Mesothelial cell of epicardium (in vitro differentiated cells): ENCODE measurements at regions not wholly inside any gene's neighbourhood (a gene's known extent, or its start where the extent isn't known, plus 50 kb on each side); places are given as distances from the start of the nearest gene placed in this dataset.

Source experiments
- DNase-seq, 2 experiments: peaks; one replicate each; pipeline ENCODE4 v3.0.0; 2021; ENCODE audit warnings: low spot score in 2 of 2; ENCODE audit not compliant: unreplicated experiment in 2 of 2
- H3K27ac Mint-ChIP-seq: 2 replicates; pipeline ENCODE4 v1.8.0; 2021; ENCODE audit warnings: mixed read lengths
- H3K27me3 Mint-ChIP-seq: 2 replicates; pipeline ENCODE4 v1.8.0; 2021; ENCODE audit warnings: low read depth, mixed read lengths
- H3K36me3 Mint-ChIP-seq: 2 replicates; pipeline ENCODE4 v1.8.0; 2021; ENCODE audit warnings: mixed read lengths
- H3K4me1 Mint-ChIP-seq: 2 replicates; pipeline ENCODE4 v1.8.0; 2021; ENCODE audit warnings: mixed read lengths
- H3K4me3 Mint-ChIP-seq: 2 replicates; pipeline ENCODE4 v1.8.0; 2021; ENCODE audit warnings: mild to moderate bottlenecking, moderate library complexity, mixed read lengths
- H3K9me3 Mint-ChIP-seq: 2 replicates; pipeline ENCODE4 v1.8.0; 2021; ENCODE audit warnings: mixed read lengths
- CTCF ChIP-seq: fragments of 200-600 bp; sonication (generic); IDR thresholded peaks from one replicate; pipeline ENCODE4 v1.5.0; 2021; ENCODE audit warnings: antibody characterized with exemption; ENCODE audit not compliant: unreplicated experiment

- H3K27ac Mint-ChIP-seq: no peak overlapping the region
- H3K9me3 Mint-ChIP-seq: no peaks in the 10 kb centered on the region
- peaks cover 10% of the 10 kb centered on the region for H3K4me1 Mint-ChIP-seq
- no peak for TF ChIP-seq CTCF
- H3K27me3 Mint-ChIP-seq: no peaks in the 10 kb centered on the region
- no peaks in the 10 kb centered on the region for H3K36me3 Mint-ChIP-seq
- H3K4me3 Mint-ChIP-seq: no peak overlapping the region
- no peak for DNase-seq
Measured at GRCh38 chr3:188003188-188004171, 150.5 kb upstream of the LPP start.

GRCh38 chr3:188006726-188007393 is 147.1 kb upstream of the LPP start:
- peaks cover 6% of the 10 kb centered on the region for H3K9me3 Mint-ChIP-seq
- DNase-seq: no peak
- no peaks in the 10 kb centered on the region for H3K27me3 Mint-ChIP-seq
- TF ChIP-seq CTCF: no peak
- no peak overlapping the region for H3K27ac Mint-ChIP-seq
- H3K36me3 Mint-ChIP-seq: peaks cover 3% of the 10 kb centered on the region
- peaks cover 4% of the 10 kb centered on the region for H3K4me1 Mint-ChIP-seq
- no peak overlapping the region for H3K4me3 Mint-ChIP-seq

- Mint-ChIP-seq H3K9me3 (peaks cover 11% of the 10 kb centered on the region), H3K4me1 (peaks cover 4% of the 10 kb centered on the region), H3K27ac (no peak overlapping the region), H3K36me3 (peaks cover 3% of the 10 kb centered on the region), H3K4me3 (no peak overlapping the region), H3K27me3 (no peaks in the 10 kb centered on the region)
- TF ChIP-seq CTCF: no peak
- DNase-seq: no peak
Measured at GRCh38 chr3:188007897-188008296, 146.1 kb upstream of the LPP start.

- TF ChIP-seq CTCF: no peak
- no peak overlapping the region for H3K4me3 Mint-ChIP-seq
- DNase-seq: no peak
- H3K27me3 Mint-ChIP-seq: no peaks in the 10 kb centered on the region
- H3K27ac Mint-ChIP-seq: no peak overlapping the region
- H3K4me1 Mint-ChIP-seq: no peaks in the 10 kb centered on the region
- H3K9me3 Mint-ChIP-seq: peaks cover 11% of the 10 kb centered on the region
- peaks cover 3% of the 10 kb centered on the region for H3K36me3 Mint-ChIP-seq
Measured at GRCh38 chr3:188008582-188009213, 145.3 kb upstream of the LPP start.

- no peak overlapping the region for H3K4me3 Mint-ChIP-seq
- no peak for DNase-seq
- H3K4me1 Mint-ChIP-seq: no peaks in the 10 kb centered on the region
- no peaks in the 10 kb centered on the region for H3K27me3 Mint-ChIP-seq
- peaks cover 3% of the 10 kb centered on the region for H3K36me3 Mint-ChIP-seq
- TF ChIP-seq CTCF: no peak
- H3K9me3 Mint-ChIP-seq: peaks cover 11% of the 10 kb centered on the region
- H3K27ac Mint-ChIP-seq: no peak overlapping the region
Measured at GRCh38 chr3:188010478-188010877, 143.5 kb upstream of the LPP start.
